ENCODE measurements at regions not wholly inside any gene's neighbourhood (a gene's known extent, or its start where the extent isn't known, plus 50 kb on each side); places are given as distances from the start of the nearest gene placed in this dataset.

GRCh38 chr3:59163953-59164352 is 114.1 kb upstream of the CFAP20DC start:
- no peak overlapping the region for H3K4me2 ChIP-seq
- Mint-ChIP-seq H3K27ac (no peak overlapping the region), H3K9me3 (no peaks in the 10 kb centered on the region), H3K36me3 (ENCODE audit: low read depth) (no peaks in the 10 kb centered on the region), H3K4me3 (no peak overlapping the region), H3K4me1 (peaks cover 4% of the 10 kb centered on the region; the same call in 2 of the 3 replicates), H3K27me3 (ENCODE audit: insufficient read depth, low read depth, poor library complexity) (peaks cover 1% of the 10 kb centered on the region)
- ATAC-seq (no peak), DNase-seq (ENCODE audit: low spot score) (no peak)
- no peaks in the 10 kb centered on the region; the same call in 1 of the 2 replicates for H3K9me2 ChIP-seq (ENCODE audit: insufficient read depth)
- H4K20me1 ChIP-seq (replicated peaks; ENCODE audit: insufficient read depth), result no peaks in the 10 kb centered on the region
- H3K79me2 ChIP-seq (replicated peaks; ENCODE audit: insufficient read depth), result no peaks in the 10 kb centered on the region
- H3F3A ChIP-seq (replicated peaks; ENCODE audit: low read depth), result no peaks in the 10 kb centered on the region
- no peaks in the 10 kb centered on the region for H3K36me3 ChIP-seq (ENCODE audit: insufficient read depth)
- H3K4me3 ChIP-seq, result no peak overlapping the region
- no peaks in the 10 kb centered on the region for H3K4me1 ChIP-seq (ENCODE audit: insufficient read depth)
- H2AFZ ChIP-seq, result no peak overlapping the region
- H3K27me3 ChIP-seq (ENCODE audit: insufficient read depth), result no peaks in the 10 kb centered on the region
- no peak for TF ChIP-seq NANOG (IDR thresholded peaks at IDR 0.05; ENCODE audit: borderline replicate concordance)
- TF ChIP-seq, protein P1, sequence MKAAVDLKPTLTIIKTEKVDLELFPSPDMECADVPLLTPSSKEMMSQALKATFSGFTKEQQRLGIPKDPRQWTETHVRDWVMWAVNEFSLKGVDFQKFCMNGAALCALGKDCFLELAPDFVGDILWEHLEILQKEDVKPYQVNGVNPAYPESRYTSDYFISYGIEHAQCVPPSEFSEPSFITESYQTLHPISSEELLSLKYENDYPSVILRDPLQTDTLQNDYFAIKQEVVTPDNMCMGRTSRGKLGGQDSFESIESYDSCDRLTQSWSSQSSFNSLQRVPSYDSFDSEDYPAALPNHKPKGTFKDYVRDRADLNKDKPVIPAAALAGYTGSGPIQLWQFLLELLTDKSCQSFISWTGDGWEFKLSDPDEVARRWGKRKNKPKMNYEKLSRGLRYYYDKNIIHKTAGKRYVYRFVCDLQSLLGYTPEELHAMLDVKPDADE (IDR thresholded peaks at IDR 0.05), result no peak
- TF ChIP-seq STAT1 (IDR thresholded peaks at IDR 0.05; ENCODE audit: unreplicated experiment), result no peak
- TF ChIP-seq EZH2 (IDR thresholded peaks at IDR 0.05; ENCODE audit: low read depth, unreplicated experiment), result no peak
- no peak for TF ChIP-seq ZNF331 (CRISPR knock-in tag; IDR thresholded peaks at IDR 0.05; ENCODE audit: low read depth)
- TF ChIP-seq CTCF (conservative IDR thresholded peaks at IDR 0.05; ENCODE audit: low read depth in 2 of 2), result no peak
- no peak for TF ChIP-seq CREB1 (CRISPR knock-in tag; IDR thresholded peaks at IDR 0.05; ENCODE audit: low read depth)
- H3K27ac ChIP-seq (ENCODE audit: low read depth), result no peak overlapping the region

- Mint-ChIP-seq H3K4me3 (no peak overlapping the region), H3K36me3 (ENCODE audit: low read depth) (no peaks in the 10 kb centered on the region), H3K4me1 (peaks cover 4% of the 10 kb centered on the region; the same call in 2 of the 3 replicates), H3K27me3 (ENCODE audit: insufficient read depth, low read depth, poor library complexity) (peaks cover 1% of the 10 kb centered on the region), H3K9me3 (no peaks in the 10 kb centered on the region), H3K27ac (no peak overlapping the region)
- H4K20me1 ChIP-seq (replicated peaks; ENCODE audit: insufficient read depth), result no peaks in the 10 kb centered on the region
- no peaks in the 10 kb centered on the region for H3K27me3 ChIP-seq (ENCODE audit: insufficient read depth)
- no peaks in the 10 kb centered on the region for H3K4me1 ChIP-seq (ENCODE audit: insufficient read depth)
- H3K4me2 ChIP-seq, result no peak overlapping the region
- no peaks in the 10 kb centered on the region for H3F3A ChIP-seq (replicated peaks; ENCODE audit: low read depth)
- ATAC-seq (no peak), DNase-seq (ENCODE audit: low spot score) (no peak)
- no peak overlapping the region for H3K27ac ChIP-seq (ENCODE audit: low read depth)
- H3K36me3 ChIP-seq (ENCODE audit: insufficient read depth), result no peaks in the 10 kb centered on the region
- no peaks in the 10 kb centered on the region for H3K9me2 ChIP-seq (ENCODE audit: insufficient read depth)
- no peak overlapping the region for H3K4me3 ChIP-seq
- no peaks in the 10 kb centered on the region for H3K79me2 ChIP-seq (replicated peaks; ENCODE audit: insufficient read depth)
- no peak overlapping the region for H2AFZ ChIP-seq
- no peak for TF ChIP-seq NANOG (IDR thresholded peaks at IDR 0.05; ENCODE audit: borderline replicate concordance)
- no peak for TF ChIP-seq EZH2 (IDR thresholded peaks at IDR 0.05; ENCODE audit: low read depth, unreplicated experiment)
- no peak for TF ChIP-seq JUNB (IDR thresholded peaks at IDR 0.05; ENCODE audit: unreplicated experiment)
- no peak for TF ChIP-seq ZNF114 (CRISPR knock-in tag; IDR thresholded peaks at IDR 0.05)
- TF ChIP-seq ZNF331 (CRISPR knock-in tag; IDR thresholded peaks at IDR 0.05; ENCODE audit: low read depth), result no peak
- TF ChIP-seq, protein P2, sequence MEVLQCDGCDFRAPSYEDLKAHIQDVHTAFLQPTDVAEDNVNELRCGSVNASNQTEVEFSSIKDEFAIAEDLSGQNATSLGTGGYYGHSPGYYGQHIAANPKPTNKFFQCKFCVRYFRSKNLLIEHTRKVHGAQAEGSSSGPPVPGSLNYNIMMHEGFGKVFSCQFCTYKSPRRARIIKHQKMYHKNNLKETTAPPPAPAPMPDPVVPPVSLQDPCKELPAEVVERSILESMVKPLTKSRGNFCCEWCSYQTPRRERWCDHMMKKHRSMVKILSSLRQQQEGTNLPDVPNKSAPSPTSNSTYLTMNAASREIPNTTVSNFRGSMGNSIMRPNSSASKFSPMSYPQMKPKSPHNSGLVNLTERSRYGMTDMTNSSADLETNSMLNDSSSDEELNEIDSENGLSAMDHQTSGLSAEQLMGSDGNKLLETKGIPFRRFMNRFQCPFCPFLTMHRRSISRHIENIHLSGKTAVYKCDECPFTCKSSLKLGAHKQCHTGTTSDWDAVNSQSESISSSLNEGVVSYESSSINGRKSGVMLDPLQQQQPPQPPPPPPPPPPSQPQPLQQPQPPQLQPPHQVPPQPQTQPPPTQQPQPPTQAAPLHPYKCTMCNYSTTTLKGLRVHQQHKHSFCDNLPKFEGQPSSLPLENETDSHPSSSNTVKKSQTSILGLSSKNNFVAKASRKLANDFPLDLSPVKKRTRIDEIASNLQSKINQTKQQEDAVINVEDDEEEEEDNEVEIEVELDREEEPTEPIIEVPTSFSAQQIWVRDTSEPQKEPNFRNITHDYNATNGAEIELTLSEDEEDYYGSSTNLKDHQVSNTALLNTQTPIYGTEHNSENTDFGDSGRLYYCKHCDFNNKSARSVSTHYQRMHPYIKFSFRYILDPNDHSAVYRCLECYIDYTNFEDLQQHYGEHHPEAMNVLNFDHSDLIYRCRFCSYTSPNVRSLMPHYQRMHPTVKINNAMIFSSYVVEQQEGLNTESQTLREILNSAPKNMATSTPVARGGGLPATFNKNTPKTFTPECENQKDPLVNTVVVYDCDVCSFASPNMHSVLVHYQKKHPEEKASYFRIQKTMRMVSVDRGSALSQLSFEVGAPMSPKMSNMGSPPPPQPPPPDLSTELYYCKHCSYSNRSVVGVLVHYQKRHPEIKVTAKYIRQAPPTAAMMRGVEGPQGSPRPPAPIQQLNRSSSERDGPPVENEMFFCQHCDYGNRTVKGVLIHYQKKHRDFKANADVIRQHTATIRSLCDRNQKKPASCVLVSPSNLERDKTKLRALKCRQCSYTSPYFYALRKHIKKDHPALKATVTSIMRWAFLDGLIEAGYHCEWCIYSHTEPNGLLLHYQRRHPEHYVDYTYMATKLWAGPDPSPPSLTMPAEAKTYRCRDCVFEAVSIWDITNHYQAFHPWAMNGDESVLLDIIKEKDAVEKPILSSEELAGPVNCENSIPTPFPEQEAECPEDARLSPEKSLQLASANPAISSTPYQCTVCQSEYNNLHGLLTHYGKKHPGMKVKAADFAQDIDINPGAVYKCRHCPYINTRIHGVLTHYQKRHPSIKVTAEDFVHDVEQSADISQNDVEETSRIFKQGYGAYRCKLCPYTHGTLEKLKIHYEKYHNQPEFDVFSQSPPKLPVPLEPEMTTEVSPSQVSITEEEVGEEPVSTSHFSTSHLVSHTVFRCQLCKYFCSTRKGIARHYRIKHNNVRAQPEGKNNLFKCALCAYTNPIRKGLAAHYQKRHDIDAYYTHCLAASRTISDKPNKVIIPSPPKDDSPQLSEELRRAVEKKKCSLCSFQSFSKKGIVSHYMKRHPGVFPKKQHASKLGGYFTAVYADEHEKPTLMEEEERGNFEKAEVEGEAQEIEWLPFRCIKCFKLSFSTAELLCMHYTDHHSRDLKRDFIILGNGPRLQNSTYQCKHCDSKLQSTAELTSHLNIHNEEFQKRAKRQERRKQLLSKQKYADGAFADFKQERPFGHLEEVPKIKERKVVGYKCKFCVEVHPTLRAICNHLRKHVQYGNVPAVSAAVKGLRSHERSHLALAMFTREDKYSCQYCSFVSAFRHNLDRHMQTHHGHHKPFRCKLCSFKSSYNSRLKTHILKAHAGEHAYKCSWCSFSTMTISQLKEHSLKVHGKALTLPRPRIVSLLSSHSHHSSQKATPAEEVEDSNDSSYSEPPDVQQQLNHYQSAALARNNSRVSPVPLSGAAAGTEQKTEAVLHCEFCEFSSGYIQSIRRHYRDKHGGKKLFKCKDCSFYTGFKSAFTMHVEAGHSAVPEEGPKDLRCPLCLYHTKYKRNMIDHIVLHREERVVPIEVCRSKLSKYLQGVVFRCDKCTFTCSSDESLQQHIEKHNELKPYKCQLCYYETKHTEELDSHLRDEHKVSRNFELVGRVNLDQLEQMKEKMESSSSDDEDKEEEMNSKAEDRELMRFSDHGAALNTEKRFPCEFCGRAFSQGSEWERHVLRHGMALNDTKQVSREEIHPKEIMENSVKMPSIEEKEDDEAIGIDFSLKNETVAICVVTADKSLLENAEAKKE (CRISPR knock-in tag; IDR thresholded peaks at IDR 0.05), result no peak
- no peak for TF ChIP-seq CREB1 (CRISPR knock-in tag; IDR thresholded peaks at IDR 0.05; ENCODE audit: low read depth)
- no peak for TF ChIP-seq STAT1 (IDR thresholded peaks at IDR 0.05; ENCODE audit: unreplicated experiment)
- no peak for TF ChIP-seq EZH2phosphoT487 (IDR thresholded peaks at IDR 0.05; ENCODE audit: unreplicated experiment)
These were observed 111.2 kb upstream of the CFAP20DC start for GRCh38 chr3:59161048-59161447.
